Activated CD4-positive, alpha-beta memory T cell treated with anti-CD3 and anti-CD28 coated beads, Interleukin-2, amount 10 ng/mL, durations not matched to agents 7 days and 5 days (primary cell): ENCODE measurements at regions not wholly inside any gene's neighbourhood (a gene's known extent, or its start where the extent isn't known, plus 50 kb on each side); places are given as distances from the start of the nearest gene placed in this dataset.
"Not testable (repeated sequence)": the region's sequence is repeated elsewhere in the genome, so short reads cannot be mapped to it uniquely, and the experiment has no call there.

Experiments
- CTCF ChIA-PET: fragments of 350-600 bp; sonication (Branson Sonifier 250); formaldehyde crosslinking; loops from one replicate; lab custom pipeline; 2021; ENCODE audit warnings: antibody characterized with exemption, inconsistent platforms; lab: Charles Lee
- POLR2A ChIA-PET: fragments of 350-600 bp; sonication (Branson Sonifier 250); formaldehyde crosslinking; loops from one replicate; lab custom pipeline; 2021; ENCODE audit warnings: antibody characterized with exemption; lab: Charles Lee
- DNase-seq: peaks from one replicate; pipeline ENCODE4 v3.0.0-alpha.2; 2020
- H3K27ac Mint-ChIP-seq: one replicate; pipeline ENCODE4 v1.8.0; 2021; ENCODE audit warnings: mild to moderate bottlenecking, mixed read lengths
- H3K27me3 Mint-ChIP-seq: one replicate; pipeline ENCODE4 v1.8.0; 2021; ENCODE audit warnings: mixed read lengths
- H3K36me3 Mint-ChIP-seq: one replicate; pipeline ENCODE4 v1.8.0; 2021; ENCODE audit warnings: low read depth, mixed read lengths
- H3K4me1 Mint-ChIP-seq: one replicate; pipeline ENCODE4 v1.8.0; 2021; ENCODE audit warnings: mixed read lengths
- H3K4me3 Mint-ChIP-seq: one replicate; pipeline ENCODE4 v1.8.0; 2021; ENCODE audit warnings: mild to moderate bottlenecking, mixed read lengths
- H3K9me3 Mint-ChIP-seq: one replicate; pipeline ENCODE4 v1.8.0; 2021; ENCODE audit warnings: mixed read lengths

DNA sequence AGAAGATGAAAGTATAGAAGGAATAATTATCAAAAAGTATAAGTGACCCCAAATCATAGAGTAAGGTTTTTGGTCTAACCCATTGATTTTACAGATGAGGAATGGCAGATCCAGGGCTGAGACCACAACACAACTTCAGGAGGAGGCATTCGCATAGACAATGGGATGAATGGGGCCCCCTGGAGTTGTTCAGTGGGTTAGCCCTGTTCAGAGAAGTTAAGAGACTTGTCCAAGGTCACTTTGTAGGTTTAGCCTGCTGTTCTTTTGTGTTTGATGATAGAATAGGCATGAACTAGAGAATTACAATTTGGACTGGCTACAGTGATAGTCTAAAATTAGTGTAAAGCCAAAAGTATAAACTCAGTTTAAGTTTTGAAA, 233.9 kb downstream of the KCNRG start:
- Mint-ChIP-seq H3K4me1 (peaks cover 32% of the 10 kb centered on the region), H3K36me3 (peaks cover 10% of the 10 kb centered on the region), H3K27me3 (peaks cover 58% of the 10 kb centered on the region), H3K9me3 (peaks cover 6% of the 10 kb centered on the region), H3K27ac (peak overlapping the region; percentile 39), H3K4me3 (no peak overlapping the region)
- DNase-seq = no peak
- POLR2A ChIA-PET = interaction anchor here (0.9 kb wide), 1 partner anchor 126 kb away, joined by 3 read pairs; no protein-coding TSS in a partner anchor
- CTCF ChIA-PET = interaction anchor here (0.7 kb wide), 1 partner anchor 9 kb away, joined by 3 read pairs; no protein-coding TSS in a partner anchor

DNA sequence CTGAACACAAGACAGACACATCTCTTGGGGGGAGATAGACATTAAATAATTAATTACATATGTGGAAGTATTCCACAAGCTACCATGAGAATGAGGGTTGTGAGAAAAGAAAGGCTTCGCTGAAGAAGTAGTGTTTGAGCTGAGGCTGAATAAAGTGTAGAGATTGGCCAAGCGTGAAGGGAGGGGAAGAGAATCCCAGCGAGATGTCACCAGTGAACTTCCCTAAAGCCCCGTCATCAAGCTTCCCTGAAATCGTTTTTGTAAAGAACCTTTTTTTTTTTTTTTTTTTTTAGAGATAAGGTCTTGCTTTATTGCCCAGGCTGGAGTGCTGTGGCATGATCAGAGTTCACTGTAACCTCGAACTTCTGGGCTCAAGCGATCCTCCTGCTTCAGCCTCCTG, 235.2 kb downstream of the KCNRG start:
- ChIA-PET CTCF (interaction anchor here (0.7 kb wide), 1 partner anchor 971 kb away, joined by 4 read pairs; no protein-coding TSS in a partner anchor), POLR2A (interaction anchor here (1.8 kb wide), 1 partner anchor 168 kb away, joined by 3 read pairs; no protein-coding TSS in a partner anchor)
- H3K27me3 Mint-ChIP-seq = peaks cover 56% of the 10 kb centered on the region
- H3K4me3 Mint-ChIP-seq = no peak overlapping the region
- peaks cover 10% of the 10 kb centered on the region for H3K36me3 Mint-ChIP-seq
- H3K4me1 Mint-ChIP-seq = peaks cover 23% of the 10 kb centered on the region
- no peak overlapping the region for H3K27ac Mint-ChIP-seq
- DNase-seq = no peak
- peaks cover 6% of the 10 kb centered on the region for H3K9me3 Mint-ChIP-seq

DNA sequence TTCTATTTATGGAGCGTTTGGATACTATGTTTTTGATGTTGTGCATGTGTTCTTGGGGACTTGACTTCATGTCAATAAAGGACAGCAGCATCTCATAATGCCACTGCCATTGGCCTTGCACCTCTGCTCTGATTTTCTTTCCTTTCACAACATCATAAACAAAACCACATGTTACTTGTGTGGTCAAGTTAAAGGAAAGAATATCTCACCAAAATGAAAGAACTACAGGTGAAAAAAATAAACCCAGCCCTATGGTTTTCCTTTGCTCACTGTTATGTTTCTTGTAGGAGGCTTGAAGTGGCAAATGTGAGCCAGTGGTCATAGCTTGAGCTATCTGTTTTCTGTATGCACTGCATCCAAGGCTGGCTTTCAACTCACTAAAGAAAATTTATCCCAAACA, 240.4 kb downstream of the KCNRG start:
- ChIA-PET POLR2A (interaction anchor here (0.7 to 1.0 kb wide), 2 partner anchors 111 to 173 kb away, joined by 3 read pairs; no protein-coding TSS in a partner anchor), CTCF (interaction anchor here (0.6 kb wide), 1 partner anchor 21 kb away, joined by 3 read pairs; no protein-coding TSS in a partner anchor)
- Mint-ChIP-seq H3K4me1 (peaks cover 28% of the 10 kb centered on the region), H3K27me3 (peaks cover 62% of the 10 kb centered on the region), H3K36me3 (peaks cover 13% of the 10 kb centered on the region), H3K9me3 (peaks cover 5% of the 10 kb centered on the region), H3K4me3 (no peak overlapping the region), H3K27ac (no peak overlapping the region)
- no peak for DNase-seq

DNA sequence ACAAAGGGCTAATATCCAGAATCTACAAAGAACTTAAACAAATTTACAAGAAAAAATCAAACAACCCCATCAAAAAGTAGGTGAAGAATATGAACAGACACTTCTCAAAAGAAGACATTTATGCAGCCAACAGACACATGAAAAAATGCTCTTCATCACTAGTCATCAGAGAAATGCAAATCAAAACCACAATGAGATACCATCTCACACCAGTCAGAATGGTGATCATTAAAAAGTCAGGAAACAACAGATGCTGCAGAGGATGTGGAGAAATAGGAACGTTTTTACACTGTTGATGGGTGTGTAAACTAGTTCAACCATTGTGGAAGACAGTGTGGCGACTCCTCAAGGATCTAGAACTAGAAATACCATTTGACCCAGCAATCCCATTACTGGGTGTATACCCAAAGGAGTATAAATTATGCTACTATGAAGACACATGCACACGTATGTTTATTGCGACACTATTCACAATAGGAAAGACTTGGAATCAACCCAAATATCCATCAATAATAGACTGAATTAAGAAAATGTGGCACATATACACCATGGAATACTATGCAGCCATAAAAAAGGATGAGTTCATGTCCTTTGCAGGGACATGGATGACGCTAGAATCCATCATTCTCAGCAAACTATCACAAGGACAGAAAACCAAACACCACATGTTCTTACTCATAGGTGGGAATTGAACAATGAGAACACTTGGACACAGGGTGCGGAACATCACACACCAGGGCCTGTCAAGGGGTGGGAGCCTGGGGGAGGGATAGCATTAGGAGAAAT, 241.5 kb downstream of the KCNRG start:
- peaks cover 58% of the 10 kb centered on the region for H3K27me3 Mint-ChIP-seq
- POLR2A ChIA-PET = interaction anchor here (1.0 kb wide), 1 partner anchor 110 kb away, joined by 3 read pairs; no protein-coding TSS in a partner anchor
- DNase-seq = not testable (repeated sequence)

DNA sequence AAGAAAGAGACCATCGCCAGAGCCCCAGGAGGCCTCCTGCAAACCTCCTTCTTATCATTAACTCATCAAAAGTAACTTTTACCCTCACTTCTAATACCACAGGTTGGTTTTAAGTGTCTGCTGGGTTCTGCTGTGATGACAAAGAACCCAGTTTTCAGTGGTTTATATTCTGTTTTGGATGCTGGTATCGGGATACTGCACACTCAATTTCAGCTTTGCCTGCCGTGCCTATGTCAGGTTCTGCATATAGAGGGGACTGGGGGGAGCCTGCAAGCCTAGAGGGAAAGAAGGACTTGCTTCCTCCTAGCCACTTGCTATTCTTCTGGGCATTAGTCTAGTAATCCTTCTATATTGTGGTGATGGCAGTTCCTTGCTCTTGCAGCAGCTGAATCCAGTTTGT, 242.4 kb downstream of the KCNRG start:
- peaks cover 9% of the 10 kb centered on the region for H3K36me3 Mint-ChIP-seq
- H3K27ac Mint-ChIP-seq = no peak overlapping the region
- DNase-seq = no peak
- no peak overlapping the region for H3K4me3 Mint-ChIP-seq
- H3K9me3 Mint-ChIP-seq = peaks cover 3% of the 10 kb centered on the region
- POLR2A ChIA-PET = interaction anchor here (1.0 kb wide), 1 partner anchor 33 kb away, joined by 4 read pairs; no protein-coding TSS in a partner anchor
- CTCF ChIA-PET = interaction anchor here (1.5 kb wide), 1 partner anchor 812 kb away, joined by 3 read pairs; no protein-coding TSS in a partner anchor
- peaks cover 28% of the 10 kb centered on the region for H3K4me1 Mint-ChIP-seq
- H3K27me3 Mint-ChIP-seq = peaks cover 52% of the 10 kb centered on the region

More for the DNA sequence above, 241.5 kb downstream of the KCNRG start:
- H3K4me3 Mint-ChIP-seq, H3K9me3 Mint-ChIP-seq, CTCF ChIA-PET: not testable (repeated sequence)
- peaks cover 13% of the 10 kb centered on the region for H3K36me3 Mint-ChIP-seq
- H3K4me1 Mint-ChIP-seq = peaks cover 28% of the 10 kb centered on the region
- peak overlapping the region; percentile 7 for H3K27ac Mint-ChIP-seq

DNA sequence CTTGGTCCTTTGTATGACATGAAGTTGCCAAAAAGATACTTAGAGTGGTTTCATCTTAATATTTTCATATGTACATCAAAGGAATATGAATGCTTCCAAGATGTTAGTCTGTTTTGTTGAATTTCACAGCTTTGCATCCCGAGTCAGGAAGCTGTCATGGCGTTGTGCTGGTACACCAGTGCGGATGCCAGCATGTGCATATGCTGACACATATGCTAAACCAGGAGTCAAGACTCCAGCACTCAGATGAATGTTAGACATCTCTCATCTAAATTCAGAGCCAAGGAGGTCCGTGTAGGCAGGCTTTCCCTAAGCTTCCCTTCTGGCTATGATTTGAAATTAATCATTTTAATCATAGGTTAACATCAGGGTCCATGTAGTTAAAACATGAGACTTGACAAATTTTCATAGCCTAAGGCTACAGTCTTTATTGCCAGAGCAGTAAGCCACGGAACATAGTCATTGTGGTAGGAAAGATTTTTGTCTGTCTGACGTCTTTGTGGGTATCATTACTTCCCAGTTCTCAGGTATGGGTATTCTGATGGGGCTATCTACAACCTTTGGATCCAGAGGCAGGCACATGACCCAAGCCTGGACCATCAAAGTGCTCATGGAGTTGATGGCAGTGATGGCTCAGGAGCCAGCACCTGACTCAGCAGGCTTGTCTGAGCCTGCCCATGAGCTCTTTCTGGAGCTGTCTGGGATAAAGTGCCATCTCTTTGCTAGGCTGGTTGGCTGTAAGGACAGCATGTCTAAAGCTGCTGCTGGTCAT, 246.1 kb downstream of the KCNRG start:
- no peak overlapping the region for H3K27ac Mint-ChIP-seq
- DNase-seq = no peak
- ChIA-PET CTCF (no interaction called here), POLR2A (interaction anchor here (1.0 kb wide), 1 partner anchor 104 kb away, joined by 3 read pairs; no protein-coding TSS in a partner anchor)
- peaks cover 16% of the 10 kb centered on the region for H3K4me1 Mint-ChIP-seq
- H3K36me3 Mint-ChIP-seq = peaks cover 10% of the 10 kb centered on the region
- peaks cover 40% of the 10 kb centered on the region for H3K27me3 Mint-ChIP-seq
- no peak overlapping the region for H3K4me3 Mint-ChIP-seq
- peaks cover 2% of the 10 kb centered on the region for H3K9me3 Mint-ChIP-seq

DNA sequence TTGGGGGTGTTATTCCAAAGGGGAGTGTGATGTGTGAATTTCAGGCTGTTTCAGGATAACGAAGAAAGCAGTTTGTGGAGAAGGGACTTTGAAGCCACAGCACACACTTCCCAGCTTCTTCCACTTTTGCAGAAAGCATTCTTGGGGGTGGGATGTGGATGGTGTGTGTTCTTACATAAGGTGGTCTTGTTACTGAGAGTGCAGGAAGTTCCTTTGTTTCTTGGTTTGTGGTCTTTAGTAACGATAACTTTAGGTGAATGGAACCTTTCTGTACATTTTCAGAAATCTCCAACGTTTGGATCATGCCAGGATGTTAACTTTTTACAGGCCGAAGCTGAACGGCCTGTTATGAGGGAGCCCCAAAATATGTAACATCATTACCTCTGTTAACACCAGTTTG, 251.8 kb downstream of the KCNRG start:
- Mint-ChIP-seq H3K4me3 (no peak overlapping the region), H3K27me3 (peaks cover 17% of the 10 kb centered on the region), H3K27ac (no peak overlapping the region), H3K36me3 (peaks cover 2% of the 10 kb centered on the region), H3K9me3 (no peaks in the 10 kb centered on the region), H3K4me1 (no peaks in the 10 kb centered on the region)
- POLR2A ChIA-PET = no interaction called here
- CTCF ChIA-PET = no interaction called here
- no peak for DNase-seq

DNA sequence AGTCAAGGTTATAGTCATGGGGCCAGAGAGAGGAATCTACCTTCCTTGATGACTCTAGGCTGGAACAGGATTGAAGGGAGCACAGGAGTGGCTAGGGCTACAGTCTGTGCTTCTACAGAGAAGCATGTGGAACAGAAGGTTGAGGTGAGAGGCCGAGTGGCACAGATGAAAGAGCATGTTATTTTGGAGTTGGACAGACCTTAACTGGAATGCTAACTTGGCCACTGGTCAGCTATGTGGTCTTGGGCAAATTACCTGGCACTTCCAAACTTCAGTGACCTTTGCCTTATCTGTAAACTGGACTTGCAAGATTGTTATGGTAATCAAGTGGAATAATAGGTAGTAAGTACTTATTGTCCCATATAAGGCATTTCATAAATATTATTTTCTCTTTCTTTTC, 252.7 kb downstream of the KCNRG start:
- no peak overlapping the region for H3K4me3 Mint-ChIP-seq
- CTCF ChIA-PET = no interaction called here
- H3K27me3 Mint-ChIP-seq = peaks cover 17% of the 10 kb centered on the region
- peaks cover 2% of the 10 kb centered on the region for H3K36me3 Mint-ChIP-seq
- H3K27ac Mint-ChIP-seq = no peak overlapping the region
- DNase-seq = no peak
- no peaks in the 10 kb centered on the region for H3K9me3 Mint-ChIP-seq
- no peaks in the 10 kb centered on the region for H3K4me1 Mint-ChIP-seq
- POLR2A ChIA-PET = no interaction called here

DNA sequence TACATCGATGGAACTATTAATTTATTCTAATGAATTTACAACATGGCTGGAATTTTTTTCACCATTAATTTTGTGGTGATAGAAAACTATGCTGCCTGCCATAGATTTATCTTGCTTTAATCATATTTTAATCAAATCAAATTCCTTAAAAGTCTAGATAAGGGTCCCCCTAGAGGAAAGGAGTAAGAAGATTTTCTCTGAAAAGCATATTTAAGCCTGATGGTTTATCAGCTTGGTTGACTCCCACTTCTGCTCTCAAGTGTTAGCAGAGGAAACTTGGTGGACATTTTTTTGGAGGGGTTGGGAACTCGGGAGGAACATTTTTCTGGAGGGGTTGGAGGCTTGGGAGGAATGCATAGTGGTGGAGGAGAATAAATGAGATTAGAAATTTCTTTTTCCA, 253.3 kb downstream of the KCNRG start:
- CTCF ChIA-PET = no interaction called here
- H3K4me1 Mint-ChIP-seq = no peaks in the 10 kb centered on the region
- H3K27me3 Mint-ChIP-seq = peaks cover 17% of the 10 kb centered on the region
- no peak overlapping the region for H3K4me3 Mint-ChIP-seq
- H3K36me3 Mint-ChIP-seq = peaks cover 2% of the 10 kb centered on the region
- POLR2A ChIA-PET = no interaction called here
- H3K9me3 Mint-ChIP-seq = no peaks in the 10 kb centered on the region
- no peak overlapping the region for H3K27ac Mint-ChIP-seq
- DNase-seq = no peak

DNA sequence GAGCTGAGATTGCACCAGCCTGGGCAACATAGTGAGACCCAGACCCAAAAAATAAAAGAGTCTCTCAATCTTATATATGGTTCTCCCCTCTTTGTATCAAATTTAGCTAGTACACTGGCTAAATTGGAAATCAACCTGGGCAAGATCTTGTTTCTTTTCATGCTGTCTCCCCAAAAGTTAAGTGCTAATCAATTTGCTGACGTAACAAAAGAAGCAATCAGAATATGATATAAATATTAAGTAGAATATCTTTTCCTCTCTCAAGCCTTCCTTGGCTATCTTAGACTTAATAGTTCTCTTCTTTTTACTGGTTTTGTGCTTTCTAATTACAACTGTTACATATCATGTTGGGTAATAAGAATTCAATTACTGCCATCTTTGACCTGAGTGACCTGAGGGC, 258.9 kb downstream of the KCNRG start:
- POLR2A ChIA-PET = no interaction called here

DNA sequence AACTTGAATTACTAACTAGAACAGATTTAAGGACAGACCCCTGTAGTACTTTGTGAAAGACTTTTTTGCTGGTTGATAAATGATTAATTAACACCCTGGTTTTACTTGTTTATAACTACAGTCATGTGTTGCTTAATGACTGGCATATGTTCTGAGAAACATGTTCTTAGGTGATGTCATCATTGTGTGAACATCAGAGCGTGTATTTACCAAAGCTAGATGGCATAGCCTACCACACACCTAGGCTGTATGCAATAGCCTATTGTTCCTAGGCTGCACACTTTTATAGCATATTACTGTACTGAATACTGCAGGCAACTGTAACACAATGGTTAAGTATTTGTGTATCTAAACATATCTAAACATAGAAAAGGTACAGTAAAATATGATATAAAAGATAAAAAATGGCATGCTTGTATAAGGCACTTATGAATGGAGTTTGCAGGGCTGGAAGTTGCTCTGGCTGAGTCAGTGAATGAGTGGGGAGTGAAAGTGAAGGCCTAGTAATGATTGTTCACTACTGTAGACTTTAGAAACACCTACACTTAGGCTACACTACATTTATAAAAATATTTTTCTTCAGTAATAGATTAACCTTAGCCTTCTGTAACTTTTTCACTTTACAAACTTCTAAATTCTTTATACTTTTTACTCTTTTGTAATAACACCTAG, 260.3 kb downstream of the KCNRG start:
- CTCF ChIA-PET = no interaction called here

More for the DNA sequence above, 258.9 kb downstream of the KCNRG start:
- H3K36me3 Mint-ChIP-seq = no peaks in the 10 kb centered on the region
- CTCF ChIA-PET = no interaction called here
- H3K4me3 Mint-ChIP-seq = no peak overlapping the region
- peaks cover 2% of the 10 kb centered on the region for H3K9me3 Mint-ChIP-seq
- peaks cover 16% of the 10 kb centered on the region for H3K27me3 Mint-ChIP-seq
- H3K27ac Mint-ChIP-seq = no peak overlapping the region
- no peaks in the 10 kb centered on the region for H3K4me1 Mint-ChIP-seq
- DNase-seq = no peak

DNA sequence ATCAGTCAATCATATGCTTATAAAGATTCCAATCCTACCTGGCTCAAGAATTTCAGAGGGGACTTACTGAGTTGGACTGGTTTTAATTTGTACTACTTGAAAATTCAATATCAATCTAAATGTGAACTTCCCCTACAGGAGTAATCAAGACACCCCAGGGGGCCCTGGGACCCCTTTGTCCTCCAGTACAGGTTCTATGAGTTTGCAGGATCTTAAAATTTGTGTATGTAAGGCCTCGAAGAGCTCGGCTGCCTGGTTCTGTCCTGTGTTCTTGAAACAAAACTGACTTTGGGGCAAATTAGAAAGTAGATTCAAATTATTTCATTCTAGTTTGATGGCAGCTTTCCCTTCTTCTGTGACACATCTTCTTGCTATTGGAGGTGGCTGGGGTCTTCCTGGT, 261.3 kb downstream of the KCNRG start:
- no peaks in the 10 kb centered on the region for H3K4me1 Mint-ChIP-seq
- CTCF ChIA-PET = no interaction called here
- no peaks in the 10 kb centered on the region for H3K36me3 Mint-ChIP-seq
- peaks cover 14% of the 10 kb centered on the region for H3K27me3 Mint-ChIP-seq
- POLR2A ChIA-PET = no interaction called here
- no peak overlapping the region for H3K27ac Mint-ChIP-seq
- peaks cover 2% of the 10 kb centered on the region for H3K9me3 Mint-ChIP-seq
- H3K4me3 Mint-ChIP-seq = no peak overlapping the region
- no peak for DNase-seq

More for the DNA sequence above, 260.3 kb downstream of the KCNRG start:
- no peak for DNase-seq
- Mint-ChIP-seq H3K27me3 (peaks cover 19% of the 10 kb centered on the region), H3K9me3 (peaks cover 2% of the 10 kb centered on the region), H3K4me1 (no peaks in the 10 kb centered on the region), H3K4me3 (no peak overlapping the region), H3K36me3 (no peaks in the 10 kb centered on the region), H3K27ac (no peak overlapping the region)
- POLR2A ChIA-PET = no interaction called here
